ENCODE measurements at regions not wholly inside any gene's neighbourhood (a gene's known extent, or its start where the extent isn't known, plus 50 kb on each side); places are given as distances from the start of the nearest gene placed in this dataset.

DNA sequence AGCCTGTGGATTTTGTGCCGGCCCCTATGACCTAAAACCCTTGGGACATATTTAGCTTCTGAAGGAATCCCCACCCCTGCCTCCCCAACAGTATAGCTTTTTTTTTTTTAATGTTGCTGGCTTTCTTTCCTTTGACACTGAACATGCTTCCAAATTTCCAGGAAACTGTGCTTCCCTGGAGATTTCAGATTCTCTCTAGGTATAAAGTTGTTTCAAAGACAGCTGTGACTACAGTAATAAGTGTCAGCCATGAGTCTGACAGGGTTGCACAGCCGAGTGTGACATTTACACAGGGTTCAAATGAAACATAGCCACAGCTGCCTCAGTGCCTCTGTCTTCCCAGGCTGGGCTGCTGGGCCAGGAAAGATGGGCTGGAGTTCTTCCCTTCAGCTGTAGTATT, 466.6 kb upstream of the COBL start:
- WGBS, result 40% methylated on average over 2 of the region's 2 CpGs
- DNase-seq (ENCODE audit: extremely low spot score), result no peak

DNA sequence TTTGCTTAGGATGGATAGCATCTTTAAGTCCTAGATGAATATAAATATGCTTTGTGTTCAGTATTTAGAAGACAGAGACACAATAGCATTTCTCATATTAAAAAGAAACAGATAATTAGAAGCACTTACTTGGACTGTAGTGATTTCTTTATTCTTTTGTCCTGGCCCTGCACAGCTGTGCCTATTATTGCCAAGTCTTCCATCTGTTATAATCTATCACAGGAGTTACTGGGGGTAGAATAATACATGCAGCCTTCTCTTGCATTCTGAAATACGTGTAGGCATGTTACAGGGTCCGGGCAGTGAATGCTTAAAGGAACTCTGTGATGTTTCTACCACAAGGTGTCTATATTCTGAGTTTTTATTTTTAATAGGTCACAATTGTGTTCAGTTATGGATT, 461.5 kb upstream of the COBL start:
- WGBS, result 78% methylated on average over 2 of the region's 2 CpGs
- H3K4me3 ChIP-seq (ENCODE audit: low read depth, low read length), result no peak overlapping the region
- no peaks in the 10 kb centered on the region for H3K36me3 ChIP-seq (ENCODE audit: insufficient read depth)
- no peak for DNase-seq (ENCODE audit: extremely low spot score)
- no peak overlapping the region for H3K27ac ChIP-seq (ENCODE audit: low read depth)
- H3K4me1 ChIP-seq (ENCODE audit: insufficient read depth), result no peaks in the 10 kb centered on the region

More for the DNA sequence above, 466.6 kb upstream of the COBL start:
- Histone ChIP-seq H3K4me1 (ENCODE audit: insufficient read depth) (no peaks in the 10 kb centered on the region), H3K4me3 (ENCODE audit: low read depth, low read length) (no peak overlapping the region), H3K36me3 (ENCODE audit: insufficient read depth) (no peaks in the 10 kb centered on the region), H3K27ac (ENCODE audit: low read depth) (no peak overlapping the region)

DNA sequence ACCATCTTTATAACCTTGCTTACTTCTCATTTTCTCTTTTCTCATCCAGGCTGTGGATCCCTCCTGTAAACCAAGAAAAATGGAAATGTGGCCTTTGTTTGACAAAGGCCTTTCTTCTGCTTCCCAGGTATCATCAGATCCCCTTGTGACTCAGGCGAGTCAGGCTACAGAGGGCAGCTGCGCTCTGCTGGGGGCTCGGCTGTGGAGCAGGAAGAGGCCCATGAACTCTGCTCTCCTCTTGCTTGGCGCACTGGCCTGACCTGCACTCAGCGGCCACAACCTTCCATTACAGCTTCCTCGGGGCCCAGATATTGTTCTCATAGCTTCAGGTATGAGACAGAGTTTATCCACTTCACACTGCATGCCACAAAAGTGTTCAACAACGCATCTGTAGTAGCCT, 457.6 kb upstream of the COBL start:
- no peaks in the 10 kb centered on the region for H3K4me1 ChIP-seq (ENCODE audit: insufficient read depth)
- H3K36me3 ChIP-seq (ENCODE audit: insufficient read depth), result no peaks in the 10 kb centered on the region
- 89% methylated on average over 7 of the region's 7 CpGs for WGBS
- H3K27ac ChIP-seq (ENCODE audit: low read depth), result no peak overlapping the region
- no peak overlapping the region for H3K4me3 ChIP-seq (ENCODE audit: low read depth, low read length)
- DNase-seq (ENCODE audit: extremely low spot score), result no peak

DNA sequence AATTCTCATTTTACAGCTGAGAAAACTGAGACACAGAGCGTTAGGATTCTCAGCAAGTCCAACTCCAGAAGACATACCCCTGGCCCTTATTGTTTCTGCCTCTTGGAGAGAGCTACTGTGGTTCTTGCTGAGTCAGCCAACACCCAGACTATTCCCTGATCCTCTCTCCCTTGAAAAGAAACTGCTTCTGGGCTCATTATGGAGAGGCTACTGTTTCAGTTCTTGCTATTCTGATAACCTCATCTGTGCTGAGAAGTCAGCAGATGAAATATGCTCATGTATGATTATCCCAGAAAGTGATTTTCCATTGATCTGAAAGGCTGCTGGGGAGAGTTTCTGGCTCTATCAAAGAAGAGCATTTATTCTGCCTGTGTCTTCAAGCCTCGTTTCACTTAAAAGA, 455.6 kb upstream of the COBL start:
- Histone ChIP-seq H3K27ac (ENCODE audit: low read depth) (no peak overlapping the region), H3K4me3 (ENCODE audit: low read depth, low read length) (no peak overlapping the region), H3K36me3 (ENCODE audit: insufficient read depth) (no peaks in the 10 kb centered on the region), H3K4me1 (ENCODE audit: insufficient read depth) (no peaks in the 10 kb centered on the region)
- DNase-seq (ENCODE audit: extremely low spot score), result no peak
- WGBS, result 67% methylated on average over 2 of the region's 2 CpGs

DNA sequence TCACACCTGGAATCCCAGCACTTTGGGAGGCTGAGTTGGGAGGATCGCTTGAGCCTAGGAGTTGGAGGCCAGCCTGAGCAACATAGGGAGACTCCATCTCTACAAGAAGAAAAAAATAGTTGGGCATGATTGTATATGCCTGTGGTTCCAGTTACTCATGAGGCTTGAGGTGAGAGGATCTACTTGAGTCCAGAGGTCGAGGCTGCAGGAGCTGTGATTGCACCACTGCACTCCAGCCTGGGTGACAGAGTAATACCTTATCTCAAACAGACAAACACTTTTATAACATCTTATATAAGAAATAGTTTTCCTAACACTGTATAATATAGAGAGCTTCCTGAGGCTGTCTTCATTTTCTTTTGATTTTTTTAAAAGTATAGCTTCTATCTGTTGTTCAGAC, 448.4 kb upstream of the COBL start:
- no peak for DNase-seq (ENCODE audit: extremely low spot score)
- WGBS, result 90% methylated on average over 2 of the region's 2 CpGs
- no peak overlapping the region for H3K4me3 ChIP-seq (ENCODE audit: low read depth, low read length)
- H3K27ac ChIP-seq (ENCODE audit: low read depth), result no peak overlapping the region
- no peaks in the 10 kb centered on the region for H3K36me3 ChIP-seq (ENCODE audit: insufficient read depth)
- H3K4me1 ChIP-seq (ENCODE audit: insufficient read depth), result no peaks in the 10 kb centered on the region

DNA sequence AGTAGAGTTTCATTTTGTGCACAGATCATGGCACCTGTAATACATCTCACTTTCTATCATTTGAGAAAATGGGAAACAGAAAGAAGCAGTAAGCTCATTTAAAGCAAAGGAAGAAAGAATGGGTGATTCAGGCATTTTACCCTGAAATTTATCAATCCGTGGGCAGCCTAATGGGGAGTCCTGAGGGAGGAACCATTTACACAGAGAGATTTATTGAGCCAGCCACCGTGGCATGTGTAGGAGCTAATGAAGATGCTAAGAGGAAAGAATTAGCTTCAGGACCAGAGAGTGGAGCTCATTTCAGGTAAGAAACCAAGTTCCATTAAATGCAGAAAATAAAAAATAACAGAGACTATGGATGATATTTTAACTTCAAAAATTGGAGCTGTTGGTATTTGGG, 443.4 kb upstream of the COBL start:
- no peak overlapping the region for H3K4me3 ChIP-seq (ENCODE audit: low read depth, low read length)
- WGBS, result 71% methylated on average over 2 of the region's 2 CpGs
- no peaks in the 10 kb centered on the region for H3K4me1 ChIP-seq (ENCODE audit: insufficient read depth)
- no peak overlapping the region for H3K27ac ChIP-seq (ENCODE audit: low read depth)
- DNase-seq (ENCODE audit: extremely low spot score), result no peak
- no peaks in the 10 kb centered on the region for H3K36me3 ChIP-seq (ENCODE audit: insufficient read depth)

DNA sequence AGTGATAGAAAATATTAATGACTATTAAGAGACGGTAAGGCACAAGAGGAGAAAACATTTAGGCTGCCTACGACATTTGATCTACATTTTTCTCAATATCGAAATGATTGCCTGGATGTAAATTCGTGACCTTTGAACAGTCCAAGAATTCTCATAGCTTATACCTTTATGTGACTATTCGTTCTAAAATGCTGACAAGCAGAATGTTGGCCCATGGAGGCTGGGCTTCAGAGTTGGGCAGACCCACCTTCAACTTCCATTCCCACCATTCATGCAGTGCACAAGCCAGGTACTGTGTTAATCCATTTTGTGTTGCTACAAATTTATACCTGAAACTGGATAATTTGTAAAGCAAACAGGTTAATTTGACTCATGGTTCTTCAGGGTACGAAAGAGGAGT, 441.4 kb upstream of the COBL start:
- no peaks in the 10 kb centered on the region for H3K4me1 ChIP-seq (ENCODE audit: insufficient read depth)
- DNase-seq (ENCODE audit: extremely low spot score), result no peak
- 90% methylated on average over 6 of the region's 6 CpGs for WGBS
- H3K27ac ChIP-seq (ENCODE audit: low read depth), result no peak overlapping the region
- no peak overlapping the region for H3K4me3 ChIP-seq (ENCODE audit: low read depth, low read length)
- no peaks in the 10 kb centered on the region for H3K36me3 ChIP-seq (ENCODE audit: insufficient read depth)

DNA sequence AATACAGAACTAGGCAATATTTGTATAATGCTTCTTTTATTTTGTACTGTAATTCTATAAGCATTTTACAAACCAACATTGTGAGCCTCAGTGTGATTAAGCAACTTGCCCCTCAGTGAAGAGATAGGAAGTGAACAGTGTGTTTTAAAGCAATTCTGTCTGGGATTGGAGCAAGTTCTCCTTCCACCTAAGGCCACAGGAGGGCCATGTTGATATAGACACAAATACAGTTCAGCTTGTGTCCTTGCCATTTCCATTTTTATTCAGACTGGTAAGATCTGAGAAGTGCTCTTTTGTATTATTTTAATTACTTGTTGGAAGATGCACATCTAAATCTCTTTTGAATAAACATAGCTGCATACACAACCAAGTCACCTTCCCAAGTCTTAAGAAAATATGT, 416.3 kb upstream of the COBL start:
- Histone ChIP-seq H3K4me3 (ENCODE audit: low read depth, low read length) (no peak overlapping the region), H3K4me1 (ENCODE audit: insufficient read depth) (no peaks in the 10 kb centered on the region), H3K36me3 (ENCODE audit: insufficient read depth) (no peaks in the 10 kb centered on the region), H3K27ac (ENCODE audit: low read depth) (no peak overlapping the region)
- DNase-seq (ENCODE audit: extremely low spot score), result no peak

DNA sequence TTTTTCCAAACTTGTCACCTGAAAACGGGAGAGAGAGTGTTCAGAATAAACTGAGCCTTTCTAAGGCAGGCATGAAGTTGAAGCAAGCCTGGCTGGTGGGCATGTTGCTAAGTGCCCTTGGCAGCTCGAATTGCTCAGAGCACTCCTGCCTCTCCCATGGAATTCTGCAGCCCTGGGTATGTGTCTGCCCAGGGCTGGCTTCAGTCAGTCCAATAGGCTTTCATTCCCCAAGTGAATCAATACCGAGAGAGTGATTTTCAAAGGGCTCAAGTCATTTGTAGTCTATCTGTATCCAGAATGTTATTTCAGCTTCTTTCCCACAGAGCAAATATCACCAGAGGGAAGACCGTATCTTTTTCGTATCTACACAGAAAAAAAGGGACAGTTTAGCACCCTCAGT, 415.5 kb upstream of the COBL start:
- Histone ChIP-seq H3K36me3 (ENCODE audit: insufficient read depth) (no peaks in the 10 kb centered on the region), H3K27ac (ENCODE audit: low read depth) (no peak overlapping the region), H3K4me1 (ENCODE audit: insufficient read depth) (no peaks in the 10 kb centered on the region), H3K4me3 (ENCODE audit: low read depth, low read length) (no peak overlapping the region)
- 75% methylated on average over 5 of the region's 5 CpGs for WGBS
- no peak for DNase-seq (ENCODE audit: extremely low spot score)

DNA sequence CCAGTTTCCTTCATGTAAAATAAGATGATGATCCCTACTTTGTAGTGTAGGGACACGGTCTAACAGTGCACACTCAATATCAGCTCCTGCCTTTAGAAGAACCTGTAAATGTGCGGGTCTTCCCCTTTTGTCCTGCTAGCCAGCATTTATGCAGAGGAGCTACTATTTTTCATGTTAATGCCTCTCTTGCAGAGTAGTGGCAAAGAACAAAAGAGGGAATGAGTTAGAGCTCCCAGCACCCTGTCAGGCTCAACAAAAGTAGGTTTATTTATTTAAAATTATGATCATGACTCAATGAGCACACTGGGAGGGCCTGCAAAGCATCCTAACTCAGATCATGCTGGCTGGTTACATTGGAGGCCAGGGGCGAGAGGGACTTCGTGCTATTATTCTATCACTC, 414.5 kb upstream of the COBL start:
- H3K4me3 ChIP-seq (ENCODE audit: low read depth, low read length), result no peak overlapping the region
- no peaks in the 10 kb centered on the region for H3K36me3 ChIP-seq (ENCODE audit: insufficient read depth)
- DNase-seq (ENCODE audit: extremely low spot score), result no peak
- no peak overlapping the region for H3K27ac ChIP-seq (ENCODE audit: low read depth)
- 66% methylated on average over 4 of the region's 4 CpGs for WGBS
- H3K4me1 ChIP-seq (ENCODE audit: insufficient read depth), result no peaks in the 10 kb centered on the region

DNA sequence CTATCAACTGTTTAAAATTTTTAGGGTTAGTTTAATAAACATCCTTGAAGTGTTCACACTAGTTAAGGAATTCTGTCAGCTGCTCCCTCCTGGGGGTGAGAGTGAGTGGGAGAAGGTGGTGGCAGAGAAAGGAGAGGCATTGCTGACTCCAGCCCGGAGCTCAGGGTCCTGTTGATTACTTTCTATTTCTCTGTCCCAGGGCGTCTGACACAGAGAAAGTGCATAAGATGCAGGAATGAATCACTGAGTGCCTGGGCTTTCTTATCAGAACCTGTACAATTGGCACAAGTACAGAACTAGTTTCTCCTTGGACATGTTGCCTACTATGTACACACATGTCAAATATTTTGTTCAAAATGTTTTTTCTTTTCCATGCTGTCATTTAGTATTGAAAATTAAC, 410.8 kb upstream of the COBL start:
- no peak for DNase-seq (ENCODE audit: extremely low spot score)
- Histone ChIP-seq H3K4me3 (ENCODE audit: low read depth, low read length) (no peak overlapping the region), H3K36me3 (ENCODE audit: insufficient read depth) (no peaks in the 10 kb centered on the region), H3K4me1 (ENCODE audit: insufficient read depth) (no peaks in the 10 kb centered on the region), H3K27ac (ENCODE audit: low read depth) (no peak overlapping the region)
- WGBS, result 30% methylated on average over 2 of the region's 2 CpGs

DNA sequence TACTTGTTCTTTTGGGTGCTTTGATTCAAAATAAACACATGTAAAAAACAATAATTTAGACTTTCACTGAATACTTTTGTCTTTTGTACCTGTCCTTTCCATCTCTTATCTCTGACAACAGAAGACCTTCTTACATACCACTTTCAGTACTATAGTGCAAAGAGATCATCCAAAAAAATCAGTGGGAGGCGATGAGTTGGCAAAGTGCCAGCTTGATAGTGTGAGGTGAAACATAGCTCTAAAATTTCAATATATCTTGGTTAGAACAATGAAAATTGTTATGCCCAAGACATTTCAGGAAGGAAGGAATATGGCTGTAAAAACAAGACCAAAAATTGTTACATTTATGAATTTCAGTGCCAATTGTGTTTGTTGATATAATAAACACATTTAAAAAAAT, 390.2 kb upstream of the COBL start:
- WGBS, result 28% methylated on average over 1 of the region's 1 CpG
- H3K27ac ChIP-seq (ENCODE audit: low read depth), result no peak overlapping the region
- H3K4me1 ChIP-seq (ENCODE audit: insufficient read depth), result no peaks in the 10 kb centered on the region
- no peak overlapping the region for H3K4me3 ChIP-seq (ENCODE audit: low read depth, low read length)
- DNase-seq (ENCODE audit: extremely low spot score), result no peak
- no peaks in the 10 kb centered on the region for H3K36me3 ChIP-seq (ENCODE audit: insufficient read depth)

DNA sequence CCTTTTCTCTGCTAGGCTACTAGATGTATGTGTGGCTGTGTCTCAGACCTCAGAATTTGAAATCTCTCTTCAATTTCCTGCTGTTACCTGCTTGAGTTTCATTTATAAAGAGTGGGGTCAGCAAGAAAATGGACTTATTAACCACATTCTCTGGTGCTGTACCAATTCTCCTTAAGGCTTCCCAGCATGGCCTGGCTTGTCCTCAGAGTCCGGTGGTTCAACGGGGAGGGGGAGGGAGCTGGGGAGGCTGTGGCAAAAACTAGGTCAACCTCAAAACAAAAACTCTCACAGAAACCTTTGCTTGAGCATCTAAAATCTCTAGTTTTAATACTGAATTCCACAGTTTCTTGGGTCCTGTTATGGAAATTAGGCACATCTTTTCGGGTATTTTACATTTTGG, 389.1 kb upstream of the COBL start:
- no peak overlapping the region for H3K27ac ChIP-seq (ENCODE audit: low read depth)
- H3K36me3 ChIP-seq (ENCODE audit: insufficient read depth), result no peaks in the 10 kb centered on the region
- no peaks in the 10 kb centered on the region for H3K4me1 ChIP-seq (ENCODE audit: insufficient read depth)
- H3K4me3 ChIP-seq (ENCODE audit: low read depth, low read length), result no peak overlapping the region
- 65% methylated on average over 3 of the region's 3 CpGs for WGBS
- no peak for DNase-seq (ENCODE audit: extremely low spot score)

DNA sequence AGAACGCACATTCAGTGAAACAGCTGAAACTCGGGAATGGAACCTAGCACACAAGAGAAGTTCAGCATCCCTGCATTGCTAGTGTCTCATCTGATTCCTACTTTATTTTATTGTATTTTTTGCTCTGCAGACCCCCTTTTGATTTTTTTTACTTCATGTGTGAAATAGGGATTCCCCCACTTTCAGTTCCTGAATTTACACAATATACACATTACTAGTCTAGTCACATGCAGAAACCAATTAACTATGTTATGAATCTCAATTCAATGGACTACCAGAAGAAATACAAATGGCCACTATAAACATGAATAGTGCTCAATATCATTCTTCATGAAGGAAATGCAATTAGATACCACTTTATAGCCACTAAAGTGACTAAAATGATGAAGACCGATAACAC, 386.1 kb upstream of the COBL start:
- Histone ChIP-seq H3K4me3 (ENCODE audit: low read depth, low read length) (no peak overlapping the region), H3K36me3 (ENCODE audit: insufficient read depth) (no peaks in the 10 kb centered on the region), H3K4me1 (ENCODE audit: insufficient read depth) (no peaks in the 10 kb centered on the region), H3K27ac (ENCODE audit: low read depth) (no peak overlapping the region)
- 79% methylated on average over 3 of the region's 3 CpGs for WGBS
- DNase-seq (ENCODE audit: extremely low spot score), result no peak

DNA sequence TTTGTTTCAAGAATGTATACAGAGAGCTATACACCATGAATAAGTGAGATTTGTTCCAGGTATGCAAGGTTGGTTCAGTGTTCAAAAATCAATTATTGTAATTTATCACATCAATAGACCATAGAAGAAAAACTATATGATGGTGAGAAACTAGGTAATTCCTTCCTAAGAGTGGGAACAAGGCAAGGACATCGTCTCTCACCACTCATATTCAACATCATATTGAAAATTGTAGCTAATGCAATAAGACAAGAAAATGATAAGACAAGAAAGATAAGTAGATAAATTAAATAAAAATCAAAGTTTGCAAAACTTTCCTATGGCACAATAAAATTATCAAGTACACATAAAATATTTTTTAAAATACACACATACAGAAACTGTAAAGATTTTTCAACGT, 385.3 kb upstream of the COBL start:
- WGBS, result 82% methylated on average over 2 of the region's 2 CpGs
- Histone ChIP-seq H3K4me3 (ENCODE audit: low read depth, low read length) (no peak overlapping the region), H3K27ac (ENCODE audit: low read depth) (no peak overlapping the region), H3K4me1 (ENCODE audit: insufficient read depth) (no peaks in the 10 kb centered on the region), H3K36me3 (ENCODE audit: insufficient read depth) (no peaks in the 10 kb centered on the region)
- no peak for DNase-seq (ENCODE audit: extremely low spot score)

All from urinary bladder (tissue), 3 donors.